Mammary epithelial cell (primary cell): ENCODE measurements at regions not wholly inside any gene's neighbourhood (a gene's known extent, or its start where the extent isn't known, plus 50 kb on each side); places are given as distances from the start of the nearest gene placed in this dataset.

Source experiments
- CTCF ChIP-seq, 2 donors: IDR thresholded peaks in 1 of 2; conservative IDR thresholded peaks in 1 of 2; 2 replicates each; pipeline ENCODE4 v1.5.1; 2011 to 2012; ENCODE audit warnings: inconsistent platforms in 2 of 2, low read length in 2 of 2, mild to moderate bottlenecking in 2 of 2, control low read depth in 1 of 2, low read depth in 1 of 2; ENCODE audit not compliant: insufficient read depth in 1 of 2; ENCODE audit errors: extremely low read depth in 1 of 2
- EZH2 ChIP-seq: IDR thresholded peaks from 2 replicates; pipeline ENCODE4 v1.6.1; 2012; ENCODE audit warnings: low read length, inconsistent platforms, borderline replicate concordance

GRCh38 chr1:80274256-80274655 lies 1267.7 kb upstream of the ADGRL4 start:
- TF ChIP-seq CTCF (conservative IDR thresholded peaks at IDR 0.05 in 1 of 2, IDR thresholded peaks at IDR 0.05 in 1 of 2; ENCODE audit: extremely low read depth in 1 of 2, insufficient read depth in 1 of 2, low read depth in 1 of 2, low read length in 2 of 2) (no peak), EZH2 (no peak)
